BLaER1 (cell line): ENCODE measurements at regions not wholly inside any gene's neighbourhood (a gene's known extent, or its start where the extent isn't known, plus 50 kb on each side); places are given as distances from the start of the nearest gene placed in this dataset.

Experiments used
- H3K27ac ChIP-seq: shearing (Covaris generic); formaldehyde crosslinking; 2 replicates; pipeline ENCODE4 v1.8.1; 2022
- H3K27me3 ChIP-seq: shearing (Covaris generic); formaldehyde crosslinking; 2 replicates; pipeline ENCODE4 v1.8.1; 2022
- H3K36me3 ChIP-seq: shearing (Covaris generic); formaldehyde crosslinking; 2 replicates; pipeline ENCODE4 v1.8.1; 2022
- H3K4me1 ChIP-seq: shearing (Covaris generic); formaldehyde crosslinking; 2 replicates; pipeline ENCODE4 v1.8.1; 2022
- H3K4me2 ChIP-seq: shearing (Covaris generic); formaldehyde crosslinking; 2 replicates; pipeline ENCODE4 v1.8.1; 2022
- H3K4me3 ChIP-seq: shearing (Covaris generic); formaldehyde crosslinking; 2 replicates; pipeline ENCODE4 v1.8.1; 2022
- H3K9ac ChIP-seq: shearing (Covaris generic); formaldehyde crosslinking; 2 replicates; pipeline ENCODE4 v1.8.1; 2022
- H3K9me3 ChIP-seq: shearing (Covaris generic); formaldehyde crosslinking; 2 replicates; pipeline ENCODE4 v1.8.1; 2022
- H4K20me1 ChIP-seq: shearing (Covaris generic); formaldehyde crosslinking; 2 replicates; pipeline ENCODE4 v1.8.1; 2022
- Cebpa-rat ChIP-seq: shearing (Covaris generic); IDR thresholded peaks from 2 replicates; pipeline ENCODE4 v1.8.1; 2022

- H3K4me3 ChIP-seq: no peak overlapping the region
- no peaks in the 10 kb centered on the region for H3K27me3 ChIP-seq
- no peaks in the 10 kb centered on the region for H3K36me3 ChIP-seq
- H3K27ac ChIP-seq: no peak overlapping the region
- no peak overlapping the region for H3K9ac ChIP-seq
- H3K4me2 ChIP-seq: no peak overlapping the region
- TF ChIP-seq Cebpa-rat: no peak
- H3K4me1 ChIP-seq: no peaks in the 10 kb centered on the region
- H3K9me3 ChIP-seq: peaks cover 5% of the 10 kb centered on the region; the same call in 1 of the 2 replicates
- no peaks in the 10 kb centered on the region for H4K20me1 ChIP-seq
These were observed 319.4 kb downstream of the SIPA1L2 start for GRCh38 chr1:232310541-232310940.

GRCh38 chr1:232308616-232309015 is 321.3 kb downstream of the SIPA1L2 start:
- H3K27me3 ChIP-seq: no peaks in the 10 kb centered on the region

GRCh38 chr1:232307296-232308017 is 322.5 kb downstream of the SIPA1L2 start:
- Histone ChIP-seq H3K4me2 (no peak overlapping the region), H3K4me1 (no peaks in the 10 kb centered on the region), H3K9me3 (no peaks in the 10 kb centered on the region), H3K27ac (no peak overlapping the region), H3K4me3 (no peak overlapping the region), H4K20me1 (no peaks in the 10 kb centered on the region), H3K27me3 (no peaks in the 10 kb centered on the region), H3K9ac (no peak overlapping the region), H3K36me3 (no peaks in the 10 kb centered on the region)
- no peak for TF ChIP-seq Cebpa-rat

More at GRCh38 chr1:232308616-232309015, 321.3 kb downstream of the SIPA1L2 start:
- Histone ChIP-seq H3K36me3 (no peaks in the 10 kb centered on the region), H3K9me3 (no peaks in the 10 kb centered on the region), H3K4me2 (no peak overlapping the region), H4K20me1 (no peaks in the 10 kb centered on the region), H3K9ac (no peak overlapping the region), H3K27ac (no peak overlapping the region), H3K4me1 (no peaks in the 10 kb centered on the region), H3K4me3 (no peak overlapping the region)
- TF ChIP-seq Cebpa-rat: no peak

GRCh38 chr1:232306269-232306961 is 323.5 kb downstream of the SIPA1L2 start:
- Histone ChIP-seq H3K27ac (no peak overlapping the region), H3K9me3 (no peaks in the 10 kb centered on the region), H3K27me3 (no peaks in the 10 kb centered on the region), H3K4me1 (no peaks in the 10 kb centered on the region), H4K20me1 (no peaks in the 10 kb centered on the region), H3K36me3 (no peaks in the 10 kb centered on the region), H3K4me2 (no peak overlapping the region), H3K4me3 (no peak overlapping the region), H3K9ac (no peak overlapping the region)
- no peak for TF ChIP-seq Cebpa-rat

- no peaks in the 10 kb centered on the region for H4K20me1 ChIP-seq
- H3K27ac ChIP-seq: no peak overlapping the region
- no peaks in the 10 kb centered on the region for H3K9me3 ChIP-seq
- no peak for TF ChIP-seq Cebpa-rat
- no peaks in the 10 kb centered on the region for H3K4me1 ChIP-seq
- no peak overlapping the region for H3K9ac ChIP-seq
- H3K4me2 ChIP-seq: no peak overlapping the region
- no peaks in the 10 kb centered on the region for H3K36me3 ChIP-seq
- H3K27me3 ChIP-seq: no peaks in the 10 kb centered on the region
- H3K4me3 ChIP-seq: no peak overlapping the region
These were observed 324.9 kb downstream of the SIPA1L2 start for GRCh38 chr1:232305050-232305449.

GRCh38 chr1:232303222-232303620 is 326.7 kb downstream of the SIPA1L2 start:
- H3K36me3 ChIP-seq: no peaks in the 10 kb centered on the region
- H3K4me1 ChIP-seq: no peaks in the 10 kb centered on the region
- H3K4me3 ChIP-seq: no peak overlapping the region
- no peak overlapping the region for H3K4me2 ChIP-seq
- no peaks in the 10 kb centered on the region for H3K9me3 ChIP-seq
- no peak overlapping the region for H3K9ac ChIP-seq
- TF ChIP-seq Cebpa-rat: no peak
- no peaks in the 10 kb centered on the region for H3K27me3 ChIP-seq
- H4K20me1 ChIP-seq: no peaks in the 10 kb centered on the region
- no peak overlapping the region for H3K27ac ChIP-seq

GRCh38 chr1:232302376-232303221 is 327.3 kb downstream of the SIPA1L2 start:
- Histone ChIP-seq H3K4me1 (no peaks in the 10 kb centered on the region), H3K27ac (no peak overlapping the region), H3K4me3 (no peak overlapping the region), H3K9me3 (no peaks in the 10 kb centered on the region), H4K20me1 (no peaks in the 10 kb centered on the region), H3K36me3 (no peaks in the 10 kb centered on the region), H3K27me3 (no peaks in the 10 kb centered on the region), H3K4me2 (no peak overlapping the region), H3K9ac (no peak overlapping the region)
- no peak for TF ChIP-seq Cebpa-rat

- no peak for TF ChIP-seq Cebpa-rat
- Histone ChIP-seq H4K20me1 (no peaks in the 10 kb centered on the region), H3K27ac (no peak overlapping the region), H3K4me2 (no peak overlapping the region), H3K9ac (no peak overlapping the region), H3K4me1 (no peaks in the 10 kb centered on the region), H3K4me3 (no peak overlapping the region), H3K27me3 (no peaks in the 10 kb centered on the region), H3K9me3 (no peaks in the 10 kb centered on the region), H3K36me3 (no peaks in the 10 kb centered on the region)
These were observed 328.7 kb downstream of the SIPA1L2 start for GRCh38 chr1:232301246-232301645.

- H3K4me1 ChIP-seq: no peaks in the 10 kb centered on the region
- H3K4me3 ChIP-seq: no peak overlapping the region
- no peak overlapping the region for H3K9ac ChIP-seq
- H3K27ac ChIP-seq: no peak overlapping the region
- H3K27me3 ChIP-seq: no peaks in the 10 kb centered on the region
- no peak for TF ChIP-seq Cebpa-rat
- H3K9me3 ChIP-seq: no peaks in the 10 kb centered on the region
- no peaks in the 10 kb centered on the region for H3K36me3 ChIP-seq
- H4K20me1 ChIP-seq: no peaks in the 10 kb centered on the region
- H3K4me2 ChIP-seq: no peak overlapping the region
These were observed 329.5 kb downstream of the SIPA1L2 start for GRCh38 chr1:232300466-232300865.

- no peaks in the 10 kb centered on the region for H3K27me3 ChIP-seq
- H3K4me1 ChIP-seq: no peaks in the 10 kb centered on the region
- no peak overlapping the region for H3K4me3 ChIP-seq
- no peaks in the 10 kb centered on the region for H3K9me3 ChIP-seq
- H3K27ac ChIP-seq: no peak overlapping the region
- no peaks in the 10 kb centered on the region for H3K36me3 ChIP-seq
- TF ChIP-seq Cebpa-rat: no peak
- H4K20me1 ChIP-seq: no peaks in the 10 kb centered on the region
- no peak overlapping the region for H3K9ac ChIP-seq
- no peak overlapping the region for H3K4me2 ChIP-seq
These were observed 333.5 kb downstream of the SIPA1L2 start for GRCh38 chr1:232296461-232296860.
